ENCODE measurements at regions not wholly inside any gene's neighbourhood (a gene's known extent, or its start where the extent isn't known, plus 50 kb on each side); places are given as distances from the start of the nearest gene placed in this dataset.

GRCh38 chr14:39946807-39947206 lies 514.6 kb upstream of the FBXO33 start:
- no peak overlapping the region for H3K27ac Mint-ChIP-seq

GRCh38 chr14:39939023-39939422 lies 506.8 kb upstream of the FBXO33 start:
- DNase-seq (ENCODE audit: low spot score, unreplicated experiment) = no peak
- Mint-ChIP-seq H3K27ac (peak overlapping the region; percentile 19), H3K36me3 (ENCODE audit: insufficient read depth) (no peaks in the 10 kb centered on the region), H3K4me1 (ENCODE audit: low read depth) (peaks cover 2% of the 10 kb centered on the region), H3K27me3 (no peaks in the 10 kb centered on the region), H3K9me3 (ENCODE audit: low read depth) (no peaks in the 10 kb centered on the region), H3K4me3 (ENCODE audit: low read depth) (no peak overlapping the region)
- TF ChIP-seq CTCF (IDR thresholded peaks at IDR 0.05; ENCODE audit: unreplicated experiment) = no peak

More at GRCh38 chr14:39946807-39947206, 514.6 kb upstream of the FBXO33 start:
- no peaks in the 10 kb centered on the region for H3K4me1 Mint-ChIP-seq (ENCODE audit: low read depth)
- DNase-seq (ENCODE audit: low spot score, unreplicated experiment) = no peak
- H3K27me3 Mint-ChIP-seq = no peaks in the 10 kb centered on the region
- H3K36me3 Mint-ChIP-seq (ENCODE audit: insufficient read depth) = no peaks in the 10 kb centered on the region
- no peak overlapping the region for H3K4me3 Mint-ChIP-seq (ENCODE audit: low read depth)
- no peak for TF ChIP-seq CTCF (IDR thresholded peaks at IDR 0.05; ENCODE audit: unreplicated experiment)
- H3K9me3 Mint-ChIP-seq (ENCODE audit: low read depth) = no peaks in the 10 kb centered on the region

- H3K36me3 Mint-ChIP-seq (ENCODE audit: insufficient read depth) = no peaks in the 10 kb centered on the region
- H3K27ac Mint-ChIP-seq = no peak overlapping the region
- peaks cover 3% of the 10 kb centered on the region for H3K4me1 Mint-ChIP-seq (ENCODE audit: low read depth)
- H3K27me3 Mint-ChIP-seq = no peaks in the 10 kb centered on the region
- H3K9me3 Mint-ChIP-seq (ENCODE audit: low read depth) = no peaks in the 10 kb centered on the region
- TF ChIP-seq CTCF (IDR thresholded peaks at IDR 0.05; ENCODE audit: unreplicated experiment) = no peak
- H3K4me3 Mint-ChIP-seq (ENCODE audit: low read depth) = no peak overlapping the region
- DNase-seq (ENCODE audit: low spot score, unreplicated experiment) = no peak
Measured at GRCh38 chr14:39912192-39913100, 480.2 kb upstream of the FBXO33 start.

GRCh38 chr14:39897657-39898056 lies 465.4 kb upstream of the FBXO33 start:
- peaks cover 28% of the 10 kb centered on the region for H3K9me3 Mint-ChIP-seq (ENCODE audit: low read depth)
- no peak overlapping the region for H3K4me3 Mint-ChIP-seq (ENCODE audit: low read depth)
- no peak for DNase-seq (ENCODE audit: low spot score, unreplicated experiment)
- H3K27ac Mint-ChIP-seq = no peak overlapping the region
- no peak for TF ChIP-seq CTCF (IDR thresholded peaks at IDR 0.05; ENCODE audit: unreplicated experiment)
- no peaks in the 10 kb centered on the region for H3K4me1 Mint-ChIP-seq (ENCODE audit: low read depth)
- no peaks in the 10 kb centered on the region for H3K36me3 Mint-ChIP-seq (ENCODE audit: insufficient read depth)
- no peaks in the 10 kb centered on the region for H3K27me3 Mint-ChIP-seq

- H3K36me3 Mint-ChIP-seq (ENCODE audit: insufficient read depth) = no peaks in the 10 kb centered on the region
- TF ChIP-seq CTCF (IDR thresholded peaks at IDR 0.05; ENCODE audit: unreplicated experiment) = no peak
- no peak overlapping the region for H3K4me3 Mint-ChIP-seq (ENCODE audit: low read depth)
- no peaks in the 10 kb centered on the region for H3K4me1 Mint-ChIP-seq (ENCODE audit: low read depth)
- no peaks in the 10 kb centered on the region for H3K27me3 Mint-ChIP-seq
- no peak overlapping the region for H3K27ac Mint-ChIP-seq
- no peak for DNase-seq (ENCODE audit: low spot score, unreplicated experiment)
- H3K9me3 Mint-ChIP-seq (ENCODE audit: low read depth) = peaks cover 30% of the 10 kb centered on the region
Measured at GRCh38 chr14:39890026-39890425, 457.8 kb upstream of the FBXO33 start.

Measured in progenitor cell of endocrine pancreas (in vitro differentiated cells).